Ishikawa (cell line): ENCODE measurements at regions not wholly inside any gene's neighbourhood (a gene's known extent, or its start where the extent isn't known, plus 50 kb on each side); places are given as distances from the start of the nearest gene placed in this dataset.

ENCODE experiments used
- CEBPB ChIP-seq: IDR thresholded peaks from 2 replicates; pipeline ENCODE4 v1.6.1; 2012
- CREB1 ChIP-seq: IDR thresholded peaks from 2 replicates; pipeline ENCODE4 v1.6.1; 2012; ENCODE audit warnings: low read depth
- EGR1 ChIP-seq: IDR thresholded peaks from 2 replicates; pipeline ENCODE4 v1.6.1; 2012
- EP300 ChIP-seq: IDR thresholded peaks from 2 replicates; pipeline ENCODE4 v1.6.1; 2012; ENCODE audit warnings: borderline replicate concordance
- FOXM1 ChIP-seq: IDR thresholded peaks from 2 replicates; pipeline ENCODE4 v1.6.1; 2012; ENCODE audit warnings: low read depth, borderline replicate concordance
- NFIC ChIP-seq: IDR thresholded peaks from 2 replicates; pipeline ENCODE4 v1.6.1; 2012
- RAD21 ChIP-seq: IDR thresholded peaks from 2 replicates; pipeline ENCODE4 v1.6.1; 2012; ENCODE audit warnings: low read depth
- TAF1 ChIP-seq: IDR thresholded peaks from 2 replicates; pipeline ENCODE4 v1.6.1; 2012; ENCODE audit warnings: low read depth, mild to moderate bottlenecking
- TCF12 ChIP-seq: IDR thresholded peaks from 2 replicates; pipeline ENCODE4 v1.6.1; 2012; ENCODE audit warnings: low read depth
- TEAD4 ChIP-seq: IDR thresholded peaks from 2 replicates; pipeline ENCODE4 v1.6.1; 2012
- YY1 ChIP-seq: IDR thresholded peaks from 2 replicates; pipeline ENCODE4 v1.6.1; 2012; ENCODE audit warnings: low read depth
- ZBTB7A ChIP-seq: IDR thresholded peaks from 2 replicates; pipeline ENCODE4 v1.6.1; 2012; ENCODE audit warnings: low read depth
- TF ChIP-seq, protein P1 (sequence below): IDR thresholded peaks from 2 replicates; pipeline ENCODE4 v1.6.1; 2012
- TF ChIP-seq, protein P2 (sequence below): IDR thresholded peaks from 2 replicates; pipeline ENCODE4 v1.6.1; 2012
- TF ChIP-seq, protein P3 (sequence below): IDR thresholded peaks from 2 replicates; pipeline ENCODE4 v1.6.1; 2012; ENCODE audit warnings: low read depth, mild to moderate bottlenecking

DNA sequence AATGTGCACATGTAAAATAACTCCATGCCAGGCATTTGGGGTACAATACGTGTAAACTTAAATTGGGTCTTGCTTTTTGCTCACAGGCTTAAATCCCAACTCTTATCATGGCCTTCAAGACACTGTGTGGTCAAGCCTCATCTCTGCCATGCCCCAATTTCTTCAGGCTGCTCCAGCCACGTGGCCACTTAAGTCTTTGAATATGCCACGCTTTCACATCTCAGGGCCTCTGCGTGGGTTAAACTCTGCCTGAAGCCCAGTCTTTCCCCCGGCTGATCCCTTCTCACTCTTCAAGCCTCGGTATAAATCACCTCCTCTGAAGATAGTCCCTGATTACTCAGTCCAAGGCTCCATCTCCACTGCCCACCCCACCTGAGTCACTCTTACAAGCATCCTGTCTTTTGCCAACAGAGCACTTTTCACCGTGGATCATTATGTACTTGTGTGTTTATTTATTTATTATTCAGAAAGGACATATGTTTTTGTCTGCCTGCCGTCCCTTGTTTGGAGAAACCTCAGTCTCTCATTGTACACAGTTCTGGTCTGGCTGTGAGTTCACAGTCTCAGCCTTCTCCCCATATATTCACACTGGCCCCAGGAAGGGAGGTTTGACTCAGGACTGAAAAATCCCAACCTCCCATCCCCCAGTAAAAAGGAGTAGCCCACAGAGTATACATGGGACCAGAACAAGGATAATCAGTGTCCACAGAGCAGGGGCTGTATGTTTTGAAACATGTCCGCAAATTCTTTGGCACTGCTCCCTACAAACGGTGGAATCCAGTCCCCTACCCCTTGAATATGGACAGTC, 344.7 kb downstream of the MN1 start:
- no peak for TF ChIP-seq RAD21

DNA sequence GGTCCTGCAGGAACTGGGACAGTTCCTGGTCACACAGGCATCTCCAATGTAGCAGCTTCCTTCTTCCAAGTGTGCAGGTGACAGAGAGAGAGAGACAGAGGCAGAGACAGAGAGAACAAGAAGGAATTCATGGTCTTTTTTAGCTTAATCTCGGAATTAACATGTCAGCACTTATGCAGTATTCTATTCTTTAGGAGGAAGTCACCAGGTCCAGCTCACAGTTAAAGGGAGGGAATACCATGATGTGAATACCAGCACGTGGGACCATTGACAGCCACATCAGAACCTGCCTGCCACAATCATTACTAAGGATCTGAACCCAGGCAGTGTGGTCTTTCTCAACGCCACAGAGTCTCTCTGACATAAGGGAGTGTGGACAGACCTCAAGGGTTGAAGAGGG, 341.6 kb downstream of the MN1 start:
- TF ChIP-seq CEBPB (no peak), TEAD4 (no peak), CREB1 (no peak), RAD21 (no peak), TAF1 (no peak), NFIC (no peak), TCF12 (no peak), FOXM1 (no peak)
- TF ChIP-seq, protein P1, sequence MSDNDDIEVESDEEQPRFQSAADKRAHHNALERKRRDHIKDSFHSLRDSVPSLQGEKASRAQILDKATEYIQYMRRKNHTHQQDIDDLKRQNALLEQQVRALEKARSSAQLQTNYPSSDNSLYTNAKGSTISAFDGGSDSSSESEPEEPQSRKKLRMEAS, result no peak
- TF ChIP-seq, protein P2, sequence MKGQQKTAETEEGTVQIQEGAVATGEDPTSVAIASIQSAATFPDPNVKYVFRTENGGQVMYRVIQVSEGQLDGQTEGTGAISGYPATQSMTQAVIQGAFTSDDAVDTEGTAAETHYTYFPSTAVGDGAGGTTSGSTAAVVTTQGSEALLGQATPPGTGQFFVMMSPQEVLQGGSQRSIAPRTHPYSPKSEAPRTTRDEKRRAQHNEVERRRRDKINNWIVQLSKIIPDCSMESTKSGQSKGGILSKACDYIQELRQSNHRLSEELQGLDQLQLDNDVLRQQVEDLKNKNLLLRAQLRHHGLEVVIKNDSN, result no peak

DNA sequence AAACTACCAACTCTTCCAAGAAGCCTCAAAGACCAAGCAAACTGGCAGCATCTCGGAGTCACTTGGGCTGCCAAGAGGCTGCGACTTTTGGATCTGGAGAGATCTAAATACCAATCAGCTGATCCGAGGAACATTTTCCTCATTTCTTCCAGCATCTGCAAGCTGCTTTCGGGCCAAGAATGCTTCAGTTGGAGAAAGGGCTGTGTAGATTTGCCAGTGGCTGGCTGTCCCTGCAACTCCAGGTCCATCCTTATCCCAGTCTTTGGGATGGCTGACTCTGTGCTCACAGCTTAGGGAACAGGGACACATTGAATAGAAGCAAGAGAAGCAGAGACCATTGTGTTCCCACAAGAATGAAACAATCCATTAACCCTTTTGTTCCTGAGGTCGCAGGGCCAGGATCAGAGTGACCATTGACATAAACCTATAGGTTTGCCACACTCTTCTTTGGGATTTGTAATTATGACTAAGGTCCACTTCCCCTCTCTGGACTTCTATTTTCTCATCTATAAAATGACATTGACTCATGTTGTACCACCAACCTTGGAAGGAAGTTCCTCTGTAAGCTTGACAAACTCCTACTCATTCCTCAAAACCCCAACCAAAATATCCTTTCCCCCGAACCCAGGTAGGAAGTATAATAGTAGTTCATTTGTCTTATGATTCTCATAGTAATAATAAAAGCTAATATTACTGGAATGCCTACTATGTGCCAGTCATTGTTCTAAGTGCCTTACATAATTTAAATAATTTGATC, 340.8 kb downstream of the MN1 start:
- TF ChIP-seq NFIC (no peak), TAF1 (no peak)
- TF ChIP-seq, protein P1, result no peak

DNA sequence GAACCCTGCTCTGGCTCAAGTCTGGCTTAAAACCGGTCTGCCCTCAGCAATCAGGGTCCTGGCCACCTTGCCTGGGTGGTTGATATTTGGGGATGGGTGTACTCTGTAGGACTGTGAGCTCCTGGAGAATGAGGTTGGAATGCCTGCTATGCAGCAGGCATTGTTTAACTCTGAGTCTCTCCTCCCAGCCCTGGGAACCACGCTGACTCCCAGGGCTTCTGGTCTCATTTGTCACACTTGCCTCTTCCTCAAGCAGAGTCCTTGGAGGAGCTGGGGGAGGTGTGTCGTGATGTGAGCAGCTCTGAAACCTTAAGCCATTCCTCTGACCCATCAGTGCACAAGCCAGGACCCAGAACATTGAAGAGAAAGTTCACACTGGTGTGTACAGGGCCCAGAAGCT, 340.1 kb downstream of the MN1 start:
- peak; percentile 69 for TF ChIP-seq EP300
- TF ChIP-seq EGR1, result no peak
- TF ChIP-seq TCF12, result peak; percentile 41; the same call in 1 of the 2 replicates
- no peak for TF ChIP-seq NFIC
- TF ChIP-seq YY1, result no peak
- peak; percentile 93 for TF ChIP-seq TEAD4

DNA sequence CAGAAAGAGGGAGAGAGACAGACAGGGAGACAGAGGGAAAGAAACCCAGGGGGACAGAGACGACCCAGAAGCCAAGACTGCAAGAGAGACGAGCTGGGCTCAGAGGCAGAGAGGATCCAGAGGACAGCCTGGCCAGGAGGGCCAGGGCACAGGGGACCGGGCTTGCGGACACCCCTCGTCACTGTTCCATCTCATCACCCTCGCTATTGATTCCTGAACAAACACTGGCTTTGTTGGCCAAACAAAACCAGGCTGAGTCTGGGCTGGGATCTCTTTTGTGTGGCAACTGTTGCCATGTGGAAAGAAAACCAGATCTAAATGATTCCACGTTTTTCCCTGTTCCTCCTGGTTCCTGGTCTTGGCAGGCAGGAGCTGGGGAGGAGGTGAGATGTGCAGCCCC, 339.4 kb downstream of the MN1 start:
- no peak for TF ChIP-seq TAF1
- TF ChIP-seq, protein P1, result no peak
- no peak for TF ChIP-seq FOXM1
- no peak for TF ChIP-seq RAD21
- TF ChIP-seq, protein P3, sequence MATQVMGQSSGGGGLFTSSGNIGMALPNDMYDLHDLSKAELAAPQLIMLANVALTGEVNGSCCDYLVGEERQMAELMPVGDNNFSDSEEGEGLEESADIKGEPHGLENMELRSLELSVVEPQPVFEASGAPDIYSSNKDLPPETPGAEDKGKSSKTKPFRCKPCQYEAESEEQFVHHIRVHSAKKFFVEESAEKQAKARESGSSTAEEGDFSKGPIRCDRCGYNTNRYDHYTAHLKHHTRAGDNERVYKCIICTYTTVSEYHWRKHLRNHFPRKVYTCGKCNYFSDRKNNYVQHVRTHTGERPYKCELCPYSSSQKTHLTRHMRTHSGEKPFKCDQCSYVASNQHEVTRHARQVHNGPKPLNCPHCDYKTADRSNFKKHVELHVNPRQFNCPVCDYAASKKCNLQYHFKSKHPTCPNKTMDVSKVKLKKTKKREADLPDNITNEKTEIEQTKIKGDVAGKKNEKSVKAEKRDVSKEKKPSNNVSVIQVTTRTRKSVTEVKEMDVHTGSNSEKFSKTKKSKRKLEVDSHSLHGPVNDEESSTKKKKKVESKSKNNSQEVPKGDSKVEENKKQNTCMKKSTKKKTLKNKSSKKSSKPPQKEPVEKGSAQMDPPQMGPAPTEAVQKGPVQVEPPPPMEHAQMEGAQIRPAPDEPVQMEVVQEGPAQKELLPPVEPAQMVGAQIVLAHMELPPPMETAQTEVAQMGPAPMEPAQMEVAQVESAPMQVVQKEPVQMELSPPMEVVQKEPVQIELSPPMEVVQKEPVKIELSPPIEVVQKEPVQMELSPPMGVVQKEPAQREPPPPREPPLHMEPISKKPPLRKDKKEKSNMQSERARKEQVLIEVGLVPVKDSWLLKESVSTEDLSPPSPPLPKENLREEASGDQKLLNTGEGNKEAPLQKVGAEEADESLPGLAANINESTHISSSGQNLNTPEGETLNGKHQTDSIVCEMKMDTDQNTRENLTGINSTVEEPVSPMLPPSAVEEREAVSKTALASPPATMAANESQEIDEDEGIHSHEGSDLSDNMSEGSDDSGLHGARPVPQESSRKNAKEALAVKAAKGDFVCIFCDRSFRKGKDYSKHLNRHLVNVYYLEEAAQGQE, result no peak
- no peak for TF ChIP-seq TCF12
- TF ChIP-seq CREB1, result no peak
- TF ChIP-seq NFIC, result no peak
- TF ChIP-seq TEAD4, result no peak
- no peak for TF ChIP-seq YY1
- no peak for TF ChIP-seq EGR1
- no peak for TF ChIP-seq ZBTB7A
- no peak for TF ChIP-seq CEBPB
- TF ChIP-seq, protein P2, result no peak
- no peak for TF ChIP-seq EP300

DNA sequence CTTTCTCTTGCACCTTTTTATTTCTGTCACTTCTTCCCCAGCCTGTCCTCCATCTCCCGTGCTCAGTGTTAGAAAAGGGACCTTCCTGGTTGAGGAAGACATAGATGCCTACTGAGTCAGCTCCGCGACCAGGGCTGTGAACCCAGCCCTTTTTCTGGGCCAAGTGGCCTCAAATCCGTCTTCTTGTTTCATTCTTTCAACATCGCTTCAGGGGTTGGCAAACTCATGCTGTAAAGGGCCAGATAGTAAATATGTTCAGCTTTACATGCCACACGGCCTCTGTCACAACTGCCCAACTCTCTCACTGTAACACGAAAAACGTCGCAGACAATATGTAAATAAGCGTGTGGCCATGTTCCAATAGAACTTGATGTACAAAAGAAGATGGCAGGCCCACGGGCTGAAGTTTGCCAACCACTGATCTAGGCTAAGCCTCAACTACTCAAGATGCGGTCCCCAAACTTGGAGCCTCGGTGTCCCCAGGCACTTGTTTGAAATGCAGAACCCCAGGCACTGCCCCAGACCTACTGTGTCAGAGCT, 338.4 kb downstream of the MN1 start:
- TF ChIP-seq EP300, result no peak
- TF ChIP-seq TEAD4, result no peak
- TF ChIP-seq, protein P3, result no peak
- TF ChIP-seq, protein P1, result no peak
- TF ChIP-seq, protein P2, result no peak
